Sigmoid colon (tissue), 3 donors: ENCODE measurements at regions not wholly inside any gene's neighbourhood (a gene's known extent, or its start where the extent isn't known, plus 50 kb on each side); places are given as distances from the start of the nearest gene placed in this dataset.

Source experiments
- POLR2A ChIP-seq, 2 donors: fragments of 450-650 bp; IDR thresholded peaks; one replicate each; pipeline ENCODE4 v1.6.1; 2016; ENCODE audit warnings: antibody characterized with exemption in 2 of 2, mild to moderate bottlenecking in 2 of 2, moderate library complexity in 2 of 2
- TF ChIP-seq, protein P1 (sequence below), 4 experiments: fragments of 450-650 bp in 3 of 4; fragments of 200-600 bp in 1 of 4; IDR thresholded peaks; one replicate each; pipeline ENCODE4 v1.5.1; 2016 to 2019; ENCODE audit warnings: antibody characterized with exemption in 4 of 4, mild to moderate bottlenecking in 3 of 4, moderate library complexity in 2 of 4

DNA sequence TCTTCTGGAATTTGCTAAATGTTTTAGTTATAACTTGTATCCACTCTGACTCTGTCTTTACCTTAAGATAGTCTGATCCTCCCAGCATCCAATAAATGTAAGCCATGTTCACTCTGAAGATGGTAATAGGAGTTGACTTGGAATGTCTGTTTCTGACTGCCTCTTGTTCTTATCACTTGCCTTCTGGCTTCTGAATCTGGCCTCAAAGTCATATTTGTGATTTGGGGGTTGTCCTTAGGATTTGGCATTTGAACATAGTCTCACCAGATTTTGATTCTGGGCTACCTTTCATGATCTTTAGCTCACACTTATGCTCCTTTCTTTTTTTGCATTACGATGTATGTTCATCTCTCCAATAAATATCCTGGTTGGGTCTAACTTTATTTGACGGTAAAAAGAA, 247.0 kb downstream of the SH2D4B start:
- TF ChIP-seq, protein P1, sequence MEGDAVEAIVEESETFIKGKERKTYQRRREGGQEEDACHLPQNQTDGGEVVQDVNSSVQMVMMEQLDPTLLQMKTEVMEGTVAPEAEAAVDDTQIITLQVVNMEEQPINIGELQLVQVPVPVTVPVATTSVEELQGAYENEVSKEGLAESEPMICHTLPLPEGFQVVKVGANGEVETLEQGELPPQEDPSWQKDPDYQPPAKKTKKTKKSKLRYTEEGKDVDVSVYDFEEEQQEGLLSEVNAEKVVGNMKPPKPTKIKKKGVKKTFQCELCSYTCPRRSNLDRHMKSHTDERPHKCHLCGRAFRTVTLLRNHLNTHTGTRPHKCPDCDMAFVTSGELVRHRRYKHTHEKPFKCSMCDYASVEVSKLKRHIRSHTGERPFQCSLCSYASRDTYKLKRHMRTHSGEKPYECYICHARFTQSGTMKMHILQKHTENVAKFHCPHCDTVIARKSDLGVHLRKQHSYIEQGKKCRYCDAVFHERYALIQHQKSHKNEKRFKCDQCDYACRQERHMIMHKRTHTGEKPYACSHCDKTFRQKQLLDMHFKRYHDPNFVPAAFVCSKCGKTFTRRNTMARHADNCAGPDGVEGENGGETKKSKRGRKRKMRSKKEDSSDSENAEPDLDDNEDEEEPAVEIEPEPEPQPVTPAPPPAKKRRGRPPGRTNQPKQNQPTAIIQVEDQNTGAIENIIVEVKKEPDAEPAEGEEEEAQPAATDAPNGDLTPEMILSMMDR (IDR thresholded peaks at IDR 0.05), result no peak
- no peak for TF ChIP-seq POLR2A (IDR thresholded peaks at IDR 0.05)
